ENCODE measurements at regions not wholly inside any gene's neighbourhood (a gene's known extent, or its start where the extent isn't known, plus 50 kb on each side); places are given as distances from the start of the nearest gene placed in this dataset.
"Not testable (repeated sequence)": the region's sequence is repeated elsewhere in the genome, so short reads cannot be mapped to it uniquely, and the experiment has no call there.

GRCh38 chr11:115632061-115632460 lies 127.8 kb upstream of the CADM1 start:
- DNase-seq: no peak

GRCh38 chr11:115631609-115632008 lies 127.4 kb upstream of the CADM1 start:
- DNase-seq: no peak

- DNase-seq: no peak
Measured at GRCh38 chr11:115630214-115630613, 126.0 kb upstream of the CADM1 start.

GRCh38 chr11:115629456-115630015 lies 125.3 kb upstream of the CADM1 start:
- no peak for DNase-seq

- DNase-seq: no peak
Measured at GRCh38 chr11:115627666-115628460, 123.6 kb upstream of the CADM1 start.

- DNase-seq: no peak
Measured at GRCh38 chr11:115627071-115627470, 122.9 kb upstream of the CADM1 start.

- no peak for DNase-seq
Measured at GRCh38 chr11:115626414-115626813, 122.2 kb upstream of the CADM1 start.

- DNase-seq: no peak
Measured at GRCh38 chr11:115625502-115625901, 121.3 kb upstream of the CADM1 start.

GRCh38 chr11:115624065-115624464 lies 119.8 kb upstream of the CADM1 start:
- no peak for DNase-seq

- DNase-seq: no peak
Measured at GRCh38 chr11:115623021-115623451, 118.8 kb upstream of the CADM1 start.

- no peak for DNase-seq
Measured at GRCh38 chr11:115618428-115618827, 114.2 kb upstream of the CADM1 start.

GRCh38 chr11:115617767-115618166 lies 113.6 kb upstream of the CADM1 start:
- DNase-seq: no peak

GRCh38 chr11:115616971-115617370 lies 112.8 kb upstream of the CADM1 start:
- DNase-seq: no peak

GRCh38 chr11:115613986-115614632 lies 109.9 kb upstream of the CADM1 start:
- DNase-seq: no peak

GRCh38 chr11:115613004-115613403 lies 108.8 kb upstream of the CADM1 start:
- no peak for DNase-seq

- no peak for DNase-seq
Measured at GRCh38 chr11:115612046-115612730, 108.0 kb upstream of the CADM1 start.

- no peak for DNase-seq
Measured at GRCh38 chr11:115611343-115611742, 107.1 kb upstream of the CADM1 start.

GRCh38 chr11:115610908-115611307 lies 106.7 kb upstream of the CADM1 start:
- DNase-seq: no peak

- not testable (repeated sequence) for DNase-seq
Measured at GRCh38 chr11:115610234-115610633, 106.0 kb upstream of the CADM1 start.

- DNase-seq: no peak
Measured at GRCh38 chr11:115608976-115609375, 104.8 kb upstream of the CADM1 start.

- no peak for DNase-seq
Measured at GRCh38 chr11:115607621-115608221, 103.5 kb upstream of the CADM1 start.

GRCh38 chr11:115606498-115607220 lies 102.4 kb upstream of the CADM1 start:
- DNase-seq: no peak

All from activated T-cell treated with anti-CD3 and anti-CD28 coated beads for 4 hours (primary cell).